AG10803 (cell line): ENCODE measurements at regions not wholly inside any gene's neighbourhood (a gene's known extent, or its start where the extent isn't known, plus 50 kb on each side); places are given as distances from the start of the nearest gene placed in this dataset.
A peak's percentile ranks its signal among the peaks of the same experiment; 100 is the strongest.

Experiments
- DNase-seq: peaks from one replicate; pipeline ENCODE4 v3.0.0; 2010; ENCODE audit warnings: low read depth
- H3K4me3 ChIP-seq: 2 replicates; pipeline ENCODE4 v1.5.1; 2011; ENCODE audit warnings: mild to moderate bottlenecking, low read length, control low read depth
- TF ChIP-seq, protein P1 (sequence below): conservative IDR thresholded peaks from 2 replicates; pipeline ENCODE4 v1.5.1; 2011; ENCODE audit warnings: mild to moderate bottlenecking, low read length, control low read depth, inconsistent platforms

DNA sequence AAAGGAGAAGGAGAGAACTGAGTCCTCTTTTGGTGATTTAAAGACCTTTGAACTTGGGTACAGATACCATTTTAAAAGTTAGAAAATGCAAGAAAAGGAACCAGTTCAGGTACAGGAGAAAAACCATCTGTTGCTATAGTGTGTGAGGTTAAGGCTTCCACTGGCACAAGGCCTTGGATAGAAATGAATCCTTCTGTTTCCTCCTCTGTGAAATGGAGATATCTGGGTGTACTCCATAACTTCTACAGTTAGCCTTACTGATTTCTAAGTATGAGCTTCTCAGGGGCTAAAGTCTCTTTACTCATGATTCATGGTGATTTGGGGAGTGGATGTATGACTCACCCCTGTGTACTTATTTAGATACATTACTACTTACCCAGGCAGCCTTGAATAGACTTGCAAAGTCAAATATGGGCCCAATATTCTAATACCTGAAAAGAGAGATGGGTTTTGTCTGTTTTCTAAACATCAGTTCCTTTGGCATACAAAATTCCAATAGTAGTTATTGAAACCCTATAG, 117.2 kb upstream of the ADO start:
- H3K4me3 ChIP-seq: no peak overlapping the region
- DNase-seq: no peak
- TF ChIP-seq, protein P1, sequence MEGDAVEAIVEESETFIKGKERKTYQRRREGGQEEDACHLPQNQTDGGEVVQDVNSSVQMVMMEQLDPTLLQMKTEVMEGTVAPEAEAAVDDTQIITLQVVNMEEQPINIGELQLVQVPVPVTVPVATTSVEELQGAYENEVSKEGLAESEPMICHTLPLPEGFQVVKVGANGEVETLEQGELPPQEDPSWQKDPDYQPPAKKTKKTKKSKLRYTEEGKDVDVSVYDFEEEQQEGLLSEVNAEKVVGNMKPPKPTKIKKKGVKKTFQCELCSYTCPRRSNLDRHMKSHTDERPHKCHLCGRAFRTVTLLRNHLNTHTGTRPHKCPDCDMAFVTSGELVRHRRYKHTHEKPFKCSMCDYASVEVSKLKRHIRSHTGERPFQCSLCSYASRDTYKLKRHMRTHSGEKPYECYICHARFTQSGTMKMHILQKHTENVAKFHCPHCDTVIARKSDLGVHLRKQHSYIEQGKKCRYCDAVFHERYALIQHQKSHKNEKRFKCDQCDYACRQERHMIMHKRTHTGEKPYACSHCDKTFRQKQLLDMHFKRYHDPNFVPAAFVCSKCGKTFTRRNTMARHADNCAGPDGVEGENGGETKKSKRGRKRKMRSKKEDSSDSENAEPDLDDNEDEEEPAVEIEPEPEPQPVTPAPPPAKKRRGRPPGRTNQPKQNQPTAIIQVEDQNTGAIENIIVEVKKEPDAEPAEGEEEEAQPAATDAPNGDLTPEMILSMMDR: no peak

DNA sequence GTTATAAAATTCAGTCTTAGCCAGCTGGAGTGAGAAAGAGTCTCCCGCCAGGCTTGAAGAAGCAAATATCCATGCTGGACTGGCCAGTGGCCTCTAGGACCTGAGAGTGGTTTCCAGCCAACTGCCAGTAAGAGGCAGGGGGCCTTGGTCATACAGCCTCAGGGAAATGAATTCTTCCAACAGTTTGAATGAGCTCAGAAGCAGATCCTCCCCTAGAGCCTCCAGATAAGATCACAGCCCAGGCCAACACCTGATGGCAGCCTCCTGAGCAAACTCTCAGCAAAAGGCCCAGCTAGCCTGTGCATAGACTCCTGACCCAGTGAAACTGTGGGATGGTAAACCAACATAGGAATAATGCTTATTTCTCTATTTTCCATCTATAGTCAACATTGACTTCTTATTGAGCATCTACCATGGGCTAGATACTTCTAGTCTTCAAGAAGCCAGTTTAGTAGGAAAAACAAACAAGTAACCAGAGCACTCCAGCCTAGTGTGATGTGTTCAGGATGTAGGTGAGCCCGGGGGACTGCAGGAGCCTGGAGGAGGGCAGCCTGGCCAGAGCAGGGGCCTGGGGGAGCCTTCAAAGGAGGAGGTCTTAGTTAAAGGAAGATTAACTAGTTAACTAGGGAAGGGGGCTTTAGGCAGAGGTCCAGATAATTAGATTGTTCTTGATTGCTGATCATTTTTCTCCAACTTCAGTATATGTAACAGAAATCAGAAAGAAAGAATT, 115.4 kb upstream of the ADO start:
- no peak overlapping the region for H3K4me3 ChIP-seq
- TF ChIP-seq, protein P1: no peak
- no peak for DNase-seq

DNA sequence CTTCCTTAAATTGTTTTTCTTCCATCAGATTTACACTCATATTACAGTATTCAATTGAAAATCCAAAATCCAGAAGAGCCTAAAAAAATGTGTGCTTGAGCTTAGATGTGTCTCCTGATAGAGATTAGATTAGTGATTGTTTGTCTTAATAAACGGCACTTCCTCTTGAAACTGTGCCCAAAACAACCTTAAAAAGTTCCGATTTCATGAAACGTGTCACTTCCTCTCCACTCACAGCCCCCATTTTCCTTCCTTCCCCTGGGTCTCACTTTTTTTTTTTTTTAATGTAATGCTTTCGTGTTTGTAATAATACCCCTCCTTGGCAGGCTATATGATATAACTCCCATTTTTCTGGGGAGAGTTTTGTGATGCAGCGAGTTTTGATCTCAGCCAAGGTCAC, 114.8 kb upstream of the ADO start:
- no peak for DNase-seq
- TF ChIP-seq, protein P1: no peak
- no peak overlapping the region for H3K4me3 ChIP-seq

DNA sequence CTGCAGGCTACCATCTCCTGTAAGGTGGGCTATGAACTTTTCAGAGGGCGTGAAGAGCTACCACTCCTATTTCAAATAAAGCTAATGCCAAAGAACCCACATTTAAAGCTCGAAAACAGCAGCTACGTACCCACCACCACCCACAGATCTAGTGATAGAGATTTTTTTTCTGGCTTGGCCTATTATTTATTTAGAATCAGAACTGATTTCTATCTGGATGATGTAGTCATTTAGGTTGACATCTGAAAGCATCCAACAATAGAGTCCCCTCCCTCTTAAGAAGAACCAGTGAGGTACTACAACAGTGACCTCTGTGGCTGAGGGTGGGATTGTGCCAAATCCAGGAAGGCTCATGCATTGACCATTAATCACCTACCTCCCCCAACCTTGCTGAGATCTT, 113.8 kb upstream of the ADO start:
- DNase-seq: no peak
- H3K4me3 ChIP-seq: no peak overlapping the region
- TF ChIP-seq, protein P1: no peak

DNA sequence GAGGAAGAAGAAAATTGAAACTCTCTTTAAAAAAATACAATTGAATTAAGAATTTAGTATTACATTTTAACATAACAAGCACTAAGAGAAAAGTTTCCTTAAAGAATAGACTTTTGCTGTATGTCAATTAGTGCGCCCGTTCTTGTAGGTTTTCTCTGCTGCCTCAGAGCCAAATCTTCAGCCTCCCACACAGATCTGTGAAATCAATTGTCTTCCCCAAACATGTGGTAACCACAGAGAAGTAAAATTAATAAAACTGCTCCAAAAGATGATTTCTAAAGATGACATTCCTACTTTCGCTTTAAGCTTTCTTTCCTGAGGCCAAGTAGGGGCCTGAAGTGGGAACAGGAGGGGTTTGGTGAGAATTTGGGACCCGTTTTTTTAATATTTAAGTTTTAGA, 113.2 kb upstream of the ADO start:
- DNase-seq: no peak
- 0 out of 2 replicates have a peak overlapping the region, but pooled peaks have one; percentile 8 for H3K4me3 ChIP-seq
- TF ChIP-seq, protein P1: no peak

DNA sequence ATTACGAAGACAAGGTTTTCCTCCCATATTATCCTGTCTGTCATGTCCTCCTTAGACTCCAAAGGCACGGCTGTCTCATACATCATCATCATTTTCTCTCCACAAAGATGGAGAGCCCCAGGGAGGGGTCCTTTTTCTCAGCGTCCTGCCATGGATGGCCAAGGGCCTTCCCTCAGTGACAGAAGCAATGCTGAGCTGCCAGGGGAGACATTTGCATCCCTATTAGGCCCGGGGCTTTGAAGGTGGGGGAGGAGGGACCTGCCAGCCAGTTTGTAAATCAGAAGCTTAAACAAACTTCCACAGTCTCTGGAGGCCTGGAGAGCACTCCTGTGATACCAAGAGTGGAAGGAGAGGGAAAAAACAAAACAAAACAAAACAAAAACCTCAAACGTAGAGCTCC, 112.4 kb upstream of the ADO start:
- TF ChIP-seq, protein P1: no peak
- no peak overlapping the region for H3K4me3 ChIP-seq
- DNase-seq: no peak

DNA sequence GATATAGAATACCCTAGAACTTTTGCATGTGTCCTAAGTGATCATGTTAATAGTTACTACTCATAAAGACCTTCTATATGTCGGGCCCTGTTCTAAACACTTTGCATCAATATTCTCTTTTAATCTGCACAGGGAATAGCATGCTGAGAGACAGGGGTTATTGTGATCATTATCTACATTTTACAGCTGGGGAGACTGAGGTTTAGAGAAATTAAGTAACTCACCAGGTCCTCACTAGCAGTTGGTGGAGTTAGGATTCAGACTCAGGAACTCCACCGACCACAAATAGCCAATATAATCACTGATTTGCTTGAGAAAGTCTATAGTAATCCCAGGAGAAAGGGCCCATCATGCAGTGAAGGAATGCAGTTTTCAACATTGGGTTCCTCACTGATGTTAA, 111.2 kb upstream of the ADO start:
- TF ChIP-seq, protein P1: no peak
- H3K4me3 ChIP-seq: no peak overlapping the region
- no peak for DNase-seq
